GM19372 (cell line): ENCODE measurements at regions not wholly inside any gene's neighbourhood (a gene's known extent, or its start where the extent isn't known, plus 50 kb on each side); places are given as distances from the start of the nearest gene placed in this dataset.
A peak's percentile ranks its signal among the peaks of the same experiment; 100 is the strongest.
"Not testable (repeated sequence)": the region's sequence is repeated elsewhere in the genome, so short reads cannot be mapped to it uniquely, and the experiment has no call there.

ENCODE experiments used
- ATAC-seq: cut with Tn5 transposase; IDR thresholded peaks from one replicate; pipeline ENCODE4 v1.9.1; 2021; ENCODE audit warnings: mild to moderate bottlenecking, low read depth, moderate library complexity; ENCODE audit not compliant: unreplicated experiment

- no peak for ATAC-seq
These were observed 952.5 kb upstream of the FAT3 start for GRCh38 chr11:91272089-91272488.

GRCh38 chr11:91268512-91269295 is 955.9 kb upstream of the FAT3 start:
- not testable (repeated sequence) for ATAC-seq

- ATAC-seq = no peak
These were observed 958.7 kb upstream of the FAT3 start for GRCh38 chr11:91265946-91266345.

GRCh38 chr11:91264481-91264880 is 960.1 kb upstream of the FAT3 start:
- no peak for ATAC-seq

GRCh38 chr11:91263496-91264365 is 960.9 kb upstream of the FAT3 start:
- ATAC-seq = no peak

GRCh38 chr11:91261513-91261912 is 963.1 kb upstream of the FAT3 start:
- no peak for ATAC-seq

GRCh38 chr11:91258876-91259275 is 965.7 kb upstream of the FAT3 start:
- ATAC-seq = no peak

GRCh38 chr11:91257667-91258066 is 967.0 kb upstream of the FAT3 start:
- ATAC-seq = no peak

- peak; percentile 61 for ATAC-seq
These were observed 976.3 kb upstream of the FAT3 start for GRCh38 chr11:91248199-91248807.

- no peak for ATAC-seq
These were observed 977.4 kb upstream of the FAT3 start for GRCh38 chr11:91247009-91247735.

- ATAC-seq = no peak
These were observed 979.7 kb upstream of the FAT3 start for GRCh38 chr11:91244912-91245311.

- no peak for ATAC-seq
These were observed 981.0 kb upstream of the FAT3 start for GRCh38 chr11:91243630-91244029.

GRCh38 chr11:91243051-91243450 is 981.6 kb upstream of the FAT3 start:
- no peak for ATAC-seq

GRCh38 chr11:91241226-91241625 is 983.4 kb upstream of the FAT3 start:
- no peak for ATAC-seq

- ATAC-seq = no peak
These were observed 985.3 kb upstream of the FAT3 start for GRCh38 chr11:91239359-91239758.

- ATAC-seq = no peak
These were observed 993.4 kb upstream of the FAT3 start for GRCh38 chr11:91231226-91231625.

GRCh38 chr11:91230647-91231046 is 994.0 kb upstream of the FAT3 start:
- ATAC-seq = no peak

- no peak for ATAC-seq
These were observed 1000.0 kb upstream of the CHORDC1 start for GRCh38 chr11:91222830-91223229.

GRCh38 chr11:91220476-91221202 is 997.8 kb upstream of the CHORDC1 start:
- ATAC-seq = no peak

GRCh38 chr11:91219535-91219934 is 996.7 kb upstream of the CHORDC1 start:
- no peak for ATAC-seq
